Mesendoderm (in vitro differentiated cells): ENCODE measurements at regions not wholly inside any gene's neighbourhood (a gene's known extent, or its start where the extent isn't known, plus 50 kb on each side); places are given as distances from the start of the nearest gene placed in this dataset.

Experiments
- DNase-seq: peaks from one replicate; pipeline ENCODE4 v3.0.0; 2013
- H2AK5ac ChIP-seq: 2 replicates; pipeline ENCODE4 v1.6.1; 2013; ENCODE audit warnings: low read length, inconsistent platforms
- H2BK120ac ChIP-seq: 2 replicates; pipeline ENCODE4 v1.6.1; 2013; ENCODE audit warnings: low read depth, mild to moderate bottlenecking, low read length, moderate library complexity, mixed read lengths
- H2BK15ac ChIP-seq: replicated peaks from 2 replicates; pipeline ENCODE4 v1.6.1; 2013; ENCODE audit warnings: low read depth, mild to moderate bottlenecking, moderate library complexity
- H2BK5ac ChIP-seq: 2 replicates; pipeline ENCODE4 v1.6.1; 2013; ENCODE audit warnings: low read length, inconsistent platforms
- H3K18ac ChIP-seq: 2 replicates; pipeline ENCODE4 v1.6.1; 2013; ENCODE audit warnings: mild to moderate bottlenecking, low read length, mixed read lengths
- H3K23ac ChIP-seq: one replicate; pipeline ENCODE4 v1.6.1; 2013; ENCODE audit warnings: low read length
- H3K27ac ChIP-seq: 2 replicates; pipeline ENCODE4 v1.5.1; 2013; ENCODE audit warnings: low read depth, mild to moderate bottlenecking, inconsistent platforms, low read length, moderate library complexity
- H3K27me3 ChIP-seq: 2 replicates; pipeline ENCODE4 v1.6.1; 2013; ENCODE audit warnings: low read length, control low read depth, mild to moderate bottlenecking, inconsistent platforms; ENCODE audit not compliant: insufficient read depth, poor library complexity
- H3K36me3 ChIP-seq: 2 replicates; pipeline ENCODE4 v1.6.1; 2013; ENCODE audit warnings: low read length, inconsistent platforms; ENCODE audit not compliant: control insufficient read depth, insufficient read depth
- H3K4ac ChIP-seq: one replicate; pipeline ENCODE4 v1.6.1; 2013; ENCODE audit warnings: low read depth, mild to moderate bottlenecking, low read length, moderate library complexity
- H3K4me1 ChIP-seq: 2 replicates; pipeline ENCODE4 v1.6.1; 2013; ENCODE audit warnings: low read depth, low read length, inconsistent platforms; ENCODE audit not compliant: control insufficient read depth
- H3K4me2 ChIP-seq: 2 replicates; pipeline ENCODE4 v1.6.1; 2013; ENCODE audit warnings: low read length
- H3K4me3 ChIP-seq: 2 replicates; pipeline ENCODE4 v1.5.1; 2013; ENCODE audit warnings: mild to moderate bottlenecking, low read length
- H3K56ac ChIP-seq: one replicate; pipeline ENCODE4 v1.6.1; 2013; ENCODE audit warnings: low read length
- H3K79me1 ChIP-seq: 2 replicates; pipeline ENCODE4 v1.6.1; 2013; ENCODE audit warnings: low read length, inconsistent platforms
- H3K79me2 ChIP-seq: 2 replicates; pipeline ENCODE4 v1.6.1; 2013; ENCODE audit warnings: mild to moderate bottlenecking, low read length; ENCODE audit not compliant: control insufficient read depth, insufficient read depth
- H3K9ac ChIP-seq: 2 replicates; pipeline ENCODE4 v1.6.1; 2013; ENCODE audit warnings: low read length, inconsistent platforms
- H4K5ac ChIP-seq: one replicate; pipeline ENCODE4 v1.6.1; 2013; ENCODE audit warnings: low read length
- H4K8ac ChIP-seq: one replicate; pipeline ENCODE4 v1.6.1; 2013; ENCODE audit warnings: low read depth, mild to moderate bottlenecking, control low read depth, low read length, moderate library complexity
- WGBS: extraction: QIAGEN DNeasy Blood & Tissue Kit; methylation state at CpG from one replicate; pipeline ENCODE4 v1.1.7; 2013; ENCODE audit warnings: low lambda C conversion rate, missing lambda C conversion rate; ENCODE audit not compliant: insufficient coverage; ENCODE audit errors: extremely low coverage; 5-methylcytosine and 5-hydroxymethylcytosine counted together

GRCh38 chr17:72397223-72397667 lies 276.4 kb downstream of the SOX9 start:
- WGBS: no CpG with 5 or more reads among the region's 2 CpGs
- H3K79me2 ChIP-seq: no peaks in the 10 kb centered on the region
- H3K79me1 ChIP-seq: no peaks in the 10 kb centered on the region

GRCh38 chr17:72397687-72398086 lies 276.9 kb downstream of the SOX9 start:
- Histone ChIP-seq H3K23ac (no peak overlapping the region), H2BK120ac (no peak overlapping the region), H3K4ac (no peak overlapping the region), H2BK15ac (no peak overlapping the region), H4K5ac (no peak overlapping the region), H3K4me3 (no peak overlapping the region), H3K56ac (no peak overlapping the region), H3K9ac (no peak overlapping the region), H3K36me3 (no peaks in the 10 kb centered on the region), H3K4me2 (no peak overlapping the region), H4K8ac (no peak overlapping the region), H3K4me1 (no peaks in the 10 kb centered on the region), H3K27ac (no peak overlapping the region), H2AK5ac (no peak overlapping the region), H2BK5ac (no peak overlapping the region), H3K27me3 (no peaks in the 10 kb centered on the region), H3K79me1 (no peaks in the 10 kb centered on the region), H3K79me2 (no peaks in the 10 kb centered on the region), H3K18ac (no peak overlapping the region)
- no peak for DNase-seq
- WGBS: no CpG with 5 or more reads among the region's 3 CpGs

More at GRCh38 chr17:72397223-72397667, 276.4 kb downstream of the SOX9 start:
- H4K8ac ChIP-seq: no peak overlapping the region
- H3K4me3 ChIP-seq: no peak overlapping the region
- no peaks in the 10 kb centered on the region for H3K4me1 ChIP-seq
- DNase-seq: no peak
- no peak overlapping the region for H3K4ac ChIP-seq
- H3K27ac ChIP-seq: no peak overlapping the region
- H3K4me2 ChIP-seq: no peak overlapping the region
- H3K56ac ChIP-seq: no peak overlapping the region
- H3K36me3 ChIP-seq: no peaks in the 10 kb centered on the region
- no peak overlapping the region for H4K5ac ChIP-seq
- no peak overlapping the region for H2BK120ac ChIP-seq
- no peak overlapping the region for H2BK15ac ChIP-seq
- H3K18ac ChIP-seq: no peak overlapping the region
- no peak overlapping the region for H2BK5ac ChIP-seq
- H2AK5ac ChIP-seq: no peak overlapping the region
- no peaks in the 10 kb centered on the region for H3K27me3 ChIP-seq
- H3K23ac ChIP-seq: no peak overlapping the region
- H3K9ac ChIP-seq: no peak overlapping the region

- no peaks in the 10 kb centered on the region for H3K27me3 ChIP-seq
- H3K18ac ChIP-seq: no peak overlapping the region
- H3K4me2 ChIP-seq: no peak overlapping the region
- no peak overlapping the region for H2BK120ac ChIP-seq
- H3K79me2 ChIP-seq: no peaks in the 10 kb centered on the region
- H3K56ac ChIP-seq: no peak overlapping the region
- no peak overlapping the region for H2AK5ac ChIP-seq
- H3K36me3 ChIP-seq: no peaks in the 10 kb centered on the region
- no peak overlapping the region for H3K4me3 ChIP-seq
- H3K9ac ChIP-seq: no peak overlapping the region
- no peak overlapping the region for H3K23ac ChIP-seq
- no peak overlapping the region for H4K5ac ChIP-seq
- H2BK15ac ChIP-seq: no peak overlapping the region
- H3K27ac ChIP-seq: no peak overlapping the region
- no peaks in the 10 kb centered on the region for H3K4me1 ChIP-seq
- no peak overlapping the region for H3K4ac ChIP-seq
- H3K79me1 ChIP-seq: no peaks in the 10 kb centered on the region
- no peak overlapping the region for H2BK5ac ChIP-seq
- WGBS: no CpG with 5 or more reads among the region's 9 CpGs
- no peak overlapping the region for H4K8ac ChIP-seq
- DNase-seq: no peak
These were observed 278.3 kb downstream of the SOX9 start for GRCh38 chr17:72399023-72399607.

GRCh38 chr17:72399608-72400487 lies 279.0 kb downstream of the SOX9 start:
- Histone ChIP-seq H3K18ac (no peak overlapping the region), H3K4me2 (no peak overlapping the region), H3K9ac (no peak overlapping the region), H3K79me1 (no peaks in the 10 kb centered on the region), H2AK5ac (no peak overlapping the region), H4K5ac (no peak overlapping the region), H3K4me1 (no peaks in the 10 kb centered on the region), H3K79me2 (no peaks in the 10 kb centered on the region), H3K23ac (no peak overlapping the region), H3K4ac (no peak overlapping the region), H3K27ac (no peak overlapping the region), H3K4me3 (no peak overlapping the region), H2BK120ac (no peak overlapping the region), H3K36me3 (no peaks in the 10 kb centered on the region), H3K27me3 (no peaks in the 10 kb centered on the region), H2BK5ac (no peak overlapping the region), H4K8ac (no peak overlapping the region), H3K56ac (no peak overlapping the region), H2BK15ac (no peak overlapping the region)
- DNase-seq: no peak
- WGBS: no CpG with 5 or more reads among the region's 15 CpGs

- no peak overlapping the region for H3K23ac ChIP-seq
- H3K27ac ChIP-seq: no peak overlapping the region
- H3K4me1 ChIP-seq: no peaks in the 10 kb centered on the region
- no peaks in the 10 kb centered on the region for H3K79me2 ChIP-seq
- no peak overlapping the region for H3K4me2 ChIP-seq
- no peaks in the 10 kb centered on the region for H3K36me3 ChIP-seq
- no peak overlapping the region for H4K8ac ChIP-seq
- no peak for DNase-seq
- H3K18ac ChIP-seq: no peak overlapping the region
- no CpG with 5 or more reads among the region's 7 CpGs for WGBS
- H3K9ac ChIP-seq: no peak overlapping the region
- no peak overlapping the region for H3K56ac ChIP-seq
- no peak overlapping the region for H3K4me3 ChIP-seq
- no peak overlapping the region for H4K5ac ChIP-seq
- H2AK5ac ChIP-seq: no peak overlapping the region
- H2BK5ac ChIP-seq: no peak overlapping the region
- no peaks in the 10 kb centered on the region for H3K79me1 ChIP-seq
- H2BK120ac ChIP-seq: no peak overlapping the region
- no peak overlapping the region for H2BK15ac ChIP-seq
- no peaks in the 10 kb centered on the region for H3K27me3 ChIP-seq
- H3K4ac ChIP-seq: no peak overlapping the region
These were observed 279.6 kb downstream of the SOX9 start for GRCh38 chr17:72400488-72400827.
